KOPT-K1 (cell line): ENCODE measurements at regions not wholly inside any gene's neighbourhood (a gene's known extent, or its start where the extent isn't known, plus 50 kb on each side); places are given as distances from the start of the nearest gene placed in this dataset.

Source experiments
- H3K27ac ChIP-seq: fragments of 200-600 bp; sonication (generic); 2 replicates; pipeline ENCODE4 v1.5.1; 2016; ENCODE audit warnings: antibody characterized with exemption, mild to moderate bottlenecking, low read depth, low read length; ENCODE audit not compliant: poor library complexity, severe bottlenecking
- H3K36me3 ChIP-seq: fragments of 200-600 bp; sonication (generic); 2 replicates; pipeline ENCODE4 v1.5.1; 2017; ENCODE audit warnings: antibody characterized with exemption, mild to moderate bottlenecking, low read length, moderate library complexity; ENCODE audit not compliant: insufficient read depth
- H3K9me3 ChIP-seq: fragments of 200-600 bp; sonication (generic); 2 replicates; pipeline ENCODE4 v1.5.1; 2017; ENCODE audit warnings: antibody characterized with exemption, low read length, mild to moderate bottlenecking; ENCODE audit not compliant: insufficient read depth, poor library complexity, severe bottlenecking

DNA sequence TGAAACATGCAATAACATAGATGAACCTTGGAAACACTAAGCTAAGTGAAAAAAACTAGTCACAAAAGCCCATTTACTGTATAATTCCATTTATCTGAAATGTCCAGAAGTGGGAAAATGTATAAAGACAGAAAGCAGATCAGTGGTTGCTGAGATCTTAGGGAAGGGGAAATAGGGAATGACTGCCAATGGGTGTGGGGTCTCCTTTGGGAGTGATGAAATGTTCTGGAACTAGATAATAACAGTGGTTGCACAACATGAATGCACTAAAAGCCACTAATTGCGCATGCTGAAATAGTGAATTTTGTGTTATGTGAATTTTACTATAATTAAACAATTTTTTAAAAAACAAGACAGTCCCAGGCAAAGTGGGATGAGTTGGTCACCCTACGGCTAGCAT lies 472.8 kb downstream of the CCDC171 start:
- no peaks in the 10 kb centered on the region for H3K36me3 ChIP-seq
- no peak overlapping the region for H3K27ac ChIP-seq
- H3K9me3 ChIP-seq: no peaks in the 10 kb centered on the region

DNA sequence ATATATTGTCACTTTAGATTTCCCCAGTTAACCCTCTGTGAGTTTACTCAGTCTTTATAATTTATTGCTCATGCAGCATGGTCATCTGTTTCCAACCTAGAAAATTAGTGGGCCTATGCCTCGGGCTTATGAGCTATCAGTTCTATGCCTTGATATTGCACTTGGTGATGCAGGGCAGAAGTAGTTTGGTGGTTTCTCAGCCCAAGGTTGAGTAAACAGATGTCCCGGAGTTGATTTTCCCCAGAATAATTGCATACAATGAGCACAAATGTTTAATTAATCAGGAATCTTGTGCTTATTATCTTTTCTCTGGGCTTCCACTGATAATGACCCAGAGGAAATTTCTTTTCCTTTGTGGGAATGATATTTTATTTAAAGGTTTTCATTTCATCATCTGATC lies 474.0 kb downstream of the CCDC171 start:
- Histone ChIP-seq H3K9me3 (no peaks in the 10 kb centered on the region), H3K27ac (no peak overlapping the region), H3K36me3 (no peaks in the 10 kb centered on the region)

DNA sequence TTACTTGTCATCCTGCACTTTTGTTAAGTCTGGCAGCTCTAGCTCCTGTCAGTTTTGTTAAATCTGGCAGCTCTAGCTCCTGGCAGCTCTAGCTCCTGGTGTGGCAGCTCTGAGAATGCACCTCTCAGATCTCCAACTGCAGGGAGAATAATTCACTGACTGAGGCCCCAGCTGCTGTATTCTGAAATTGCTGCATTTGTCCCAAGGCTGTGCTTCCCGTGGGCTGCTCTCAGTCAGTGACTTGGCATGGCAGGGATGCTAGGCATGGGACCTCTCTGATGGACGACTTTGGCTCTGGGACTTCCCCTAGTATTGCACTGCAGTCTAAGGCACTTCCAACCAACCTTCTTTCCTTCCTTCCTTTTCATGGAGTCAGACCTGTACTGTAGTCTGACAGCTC lies 475.7 kb downstream of the CCDC171 start:
- H3K36me3 ChIP-seq: no peaks in the 10 kb centered on the region
- H3K27ac ChIP-seq: no peak overlapping the region
- no peaks in the 10 kb centered on the region for H3K9me3 ChIP-seq

DNA sequence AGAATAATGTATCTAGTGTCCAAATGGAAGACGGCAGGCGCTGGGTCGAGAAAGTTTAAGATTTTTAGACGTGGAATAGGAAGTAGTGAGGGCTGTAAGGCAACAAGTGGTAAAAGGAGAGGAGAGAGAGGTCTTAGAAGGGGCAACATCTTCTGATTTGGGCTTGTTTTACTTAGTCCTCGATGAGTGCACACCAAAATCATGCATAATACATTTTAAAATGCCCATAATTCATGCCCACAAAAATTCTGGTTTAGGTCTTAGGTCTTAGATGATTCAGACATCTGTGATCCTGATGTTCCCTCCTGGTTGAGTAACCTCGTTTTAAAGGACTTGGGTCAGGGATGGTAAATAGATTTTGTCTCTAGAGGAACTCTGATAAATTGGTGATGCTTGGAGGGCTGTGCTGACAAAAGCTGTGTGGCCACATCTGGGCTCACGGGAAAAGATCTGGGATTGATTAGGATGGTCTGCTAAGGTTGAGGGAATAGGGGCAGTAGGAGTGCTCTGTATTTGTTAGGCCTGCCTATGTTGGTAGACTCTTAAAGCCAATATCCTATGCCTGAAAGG lies 476.3 kb downstream of the CCDC171 start:
- H3K27ac ChIP-seq: no peak overlapping the region

DNA sequence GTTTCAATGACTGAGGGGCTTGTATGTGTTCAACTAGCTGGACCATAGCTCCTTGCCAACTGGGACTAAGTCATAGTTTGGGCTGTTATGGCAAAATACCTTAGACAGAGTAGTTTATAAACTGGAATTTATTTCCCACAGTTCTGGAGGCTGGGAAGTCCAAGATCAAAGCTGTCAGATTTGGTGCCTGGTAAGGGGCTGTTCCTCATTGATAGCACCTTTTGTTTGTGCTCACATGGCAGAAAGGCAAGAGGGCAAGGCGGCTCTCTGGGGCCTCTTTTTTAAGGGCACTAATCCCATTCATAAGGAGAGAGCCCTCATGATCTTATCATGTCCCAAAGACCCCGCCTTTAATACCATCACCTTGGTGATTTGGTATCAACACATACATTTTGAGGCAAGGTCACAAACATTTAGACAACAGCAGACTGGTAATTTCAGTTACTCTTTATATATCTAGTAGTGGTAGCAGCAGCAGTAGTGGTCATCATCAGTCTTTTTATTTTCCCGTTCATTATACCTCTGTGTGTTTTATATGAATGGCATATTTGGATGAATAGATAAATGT lies 477.0 kb downstream of the CCDC171 start:
- Histone ChIP-seq H3K9me3 (no peaks in the 10 kb centered on the region), H3K27ac (no peak overlapping the region), H3K36me3 (no peaks in the 10 kb centered on the region)

More for the DNA sequence above, 476.3 kb downstream of the CCDC171 start:
- no peaks in the 10 kb centered on the region for H3K9me3 ChIP-seq
- H3K36me3 ChIP-seq: no peaks in the 10 kb centered on the region

DNA sequence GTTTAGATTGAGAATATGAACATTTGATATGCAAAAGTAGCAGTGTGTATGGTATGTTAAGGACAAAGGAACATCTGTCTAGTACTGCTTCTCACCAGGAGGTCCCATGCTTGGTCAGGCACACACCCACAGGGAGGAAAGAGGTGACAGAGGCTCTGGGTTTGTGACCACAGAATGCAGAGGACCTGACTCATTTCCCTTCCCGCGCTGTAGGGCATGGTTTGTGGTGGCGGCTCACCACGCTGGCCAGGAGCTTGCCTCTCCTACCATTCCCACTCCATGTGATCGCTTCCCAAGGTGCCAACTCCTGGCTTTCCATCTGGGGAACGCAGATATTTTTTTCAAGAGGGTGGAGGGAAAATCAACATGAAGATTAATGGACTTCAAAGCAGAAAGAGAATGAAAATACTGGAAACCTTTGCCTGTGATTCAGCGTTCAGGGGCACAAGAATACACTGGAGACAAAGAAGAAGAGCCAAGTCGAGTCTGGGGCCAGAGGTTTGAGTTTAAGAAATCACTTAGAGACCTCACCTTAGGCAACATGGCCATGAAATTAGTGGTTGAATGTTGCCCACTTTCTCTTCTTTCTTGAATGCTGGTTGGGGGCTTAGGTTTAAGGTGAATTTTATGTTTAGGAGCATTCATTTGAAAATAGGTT lies 477.8 kb downstream of the CCDC171 start:
- Histone ChIP-seq H3K27ac (no peak overlapping the region), H3K36me3 (no peaks in the 10 kb centered on the region), H3K9me3 (no peaks in the 10 kb centered on the region)

GRCh38 chr9:16031486-16031885 lies 478.6 kb downstream of the CCDC171 start:
- H3K9me3 ChIP-seq: no peaks in the 10 kb centered on the region
- H3K36me3 ChIP-seq: no peaks in the 10 kb centered on the region
- no peak overlapping the region for H3K27ac ChIP-seq

GRCh38 chr9:16031971-16032370 lies 479.1 kb downstream of the CCDC171 start:
- H3K9me3 ChIP-seq: no peaks in the 10 kb centered on the region
- no peaks in the 10 kb centered on the region for H3K36me3 ChIP-seq
- H3K27ac ChIP-seq: no peak overlapping the region

DNA sequence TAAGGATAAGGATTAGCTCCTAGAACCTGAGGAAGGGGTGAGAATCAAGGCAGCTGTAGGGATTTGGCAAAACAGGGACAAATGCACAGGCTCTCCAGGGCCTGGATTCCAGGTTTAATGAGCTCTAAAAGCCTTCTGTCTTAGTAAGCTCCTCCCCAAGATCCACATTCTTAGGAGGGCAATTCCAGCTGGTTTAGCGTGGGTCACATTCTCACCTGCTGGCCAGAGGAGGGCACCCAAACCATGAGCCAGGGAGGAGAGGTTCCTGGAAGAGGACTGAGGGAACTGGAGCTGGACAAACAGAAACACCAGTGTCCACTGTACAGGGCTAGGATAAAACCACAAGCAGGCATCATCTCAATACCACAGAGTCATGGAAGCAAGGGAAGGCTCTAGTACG lies 480.0 kb downstream of the CCDC171 start:
- H3K36me3 ChIP-seq: no peaks in the 10 kb centered on the region
- H3K9me3 ChIP-seq: no peaks in the 10 kb centered on the region
- H3K27ac ChIP-seq: no peak overlapping the region

DNA sequence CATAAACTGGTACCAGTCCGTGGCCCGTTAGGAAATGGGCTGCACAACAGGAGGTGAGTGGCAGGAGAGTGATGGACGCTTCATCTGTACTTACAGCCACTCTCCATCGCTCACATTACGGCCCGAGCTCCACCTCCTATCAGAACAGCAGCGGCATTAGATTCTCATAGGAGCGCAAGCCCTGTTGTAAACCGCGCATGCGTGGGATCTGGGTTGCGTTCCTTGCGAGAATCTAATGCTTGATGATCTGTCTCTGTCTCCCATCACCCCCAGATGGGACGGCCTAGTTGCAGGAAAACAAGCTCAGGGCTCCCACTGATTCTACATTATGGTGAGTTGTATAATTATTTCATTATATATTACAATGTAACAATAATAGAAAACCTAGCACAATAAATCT lies 480.4 kb downstream of the CCDC171 start:
- Histone ChIP-seq H3K27ac (no peak overlapping the region), H3K9me3 (no peaks in the 10 kb centered on the region), H3K36me3 (no peaks in the 10 kb centered on the region)

DNA sequence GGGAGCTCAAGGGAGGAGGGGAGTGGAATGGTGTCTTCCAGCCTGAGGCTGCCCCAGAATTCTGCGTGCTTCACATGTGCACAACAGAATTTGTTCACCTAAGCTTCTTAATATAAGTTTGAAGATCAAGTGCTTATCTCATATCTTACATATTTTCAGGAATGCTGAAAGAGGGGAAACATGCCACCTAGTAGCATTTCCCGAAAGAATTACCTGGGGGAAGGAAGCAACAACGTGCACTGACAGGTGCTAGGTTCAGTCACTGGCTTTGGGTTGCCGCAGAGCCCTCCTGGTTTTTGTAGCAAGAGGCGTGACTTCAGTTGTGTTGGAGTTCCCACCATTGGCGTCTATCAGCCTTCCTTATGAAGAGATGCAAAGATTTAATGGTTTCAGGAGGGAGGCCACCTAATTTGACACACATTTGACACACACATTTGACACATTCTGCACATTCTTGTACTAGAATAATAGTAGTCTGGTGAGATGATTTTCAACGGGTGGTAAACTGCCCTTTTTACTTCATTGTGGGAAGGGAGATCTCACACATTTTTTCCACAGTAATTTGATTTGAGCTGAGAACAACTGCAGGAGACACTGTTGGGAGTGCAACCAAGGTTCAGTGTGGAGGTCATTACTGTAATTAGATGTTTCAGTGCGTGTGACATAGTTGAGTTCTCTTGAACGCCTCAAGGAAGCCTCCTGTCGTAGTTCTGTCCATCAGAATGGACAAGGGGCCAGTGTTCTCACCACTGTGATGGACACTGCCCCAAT lies 481.3 kb downstream of the CCDC171 start:
- Histone ChIP-seq H3K27ac (no peak overlapping the region), H3K9me3 (no peaks in the 10 kb centered on the region), H3K36me3 (no peaks in the 10 kb centered on the region)

DNA sequence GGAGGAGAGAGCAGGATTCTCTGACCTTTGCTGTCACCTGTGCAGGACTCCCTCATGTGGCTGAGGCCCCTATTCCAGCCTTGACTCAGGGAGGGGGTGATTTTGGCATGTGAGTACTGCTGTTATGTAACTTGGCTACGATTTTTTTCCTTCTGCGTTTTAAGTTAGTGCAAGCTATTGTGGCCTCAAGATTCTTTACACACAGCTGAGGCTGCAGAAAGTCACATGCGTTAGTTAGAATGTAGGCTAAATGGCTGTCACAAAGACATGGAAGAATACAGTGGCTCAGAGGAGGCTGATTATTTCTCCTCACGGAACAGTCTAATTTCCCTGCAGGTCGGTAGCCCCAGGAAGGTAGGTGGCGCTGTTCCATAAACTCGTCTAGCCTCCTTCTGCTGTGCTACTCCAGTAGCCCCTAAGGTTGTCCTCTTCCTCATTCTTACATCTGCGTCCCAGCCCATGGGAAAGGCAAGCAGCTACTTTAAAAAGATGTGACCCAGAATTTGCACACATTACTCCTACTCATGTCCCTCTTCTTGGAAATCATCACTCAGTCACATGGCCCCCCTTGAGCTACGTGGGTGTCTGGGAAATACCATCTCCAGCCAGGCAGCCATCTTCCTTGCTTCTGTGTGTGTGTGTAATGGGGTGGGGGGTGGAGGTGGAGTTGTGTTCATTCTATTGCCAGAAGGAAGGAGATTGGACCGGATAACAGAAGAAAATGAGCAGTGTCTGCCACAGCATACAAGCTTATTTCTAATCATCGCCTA lies 486.6 kb downstream of the CCDC171 start:
- H3K9me3 ChIP-seq: no peaks in the 10 kb centered on the region
- H3K36me3 ChIP-seq: no peaks in the 10 kb centered on the region
- H3K27ac ChIP-seq: no peak overlapping the region

GRCh38 chr9:16039988-16040761 lies 487.3 kb downstream of the CCDC171 start:
- Histone ChIP-seq H3K27ac (no peak overlapping the region), H3K36me3 (no peaks in the 10 kb centered on the region), H3K9me3 (no peaks in the 10 kb centered on the region)

DNA sequence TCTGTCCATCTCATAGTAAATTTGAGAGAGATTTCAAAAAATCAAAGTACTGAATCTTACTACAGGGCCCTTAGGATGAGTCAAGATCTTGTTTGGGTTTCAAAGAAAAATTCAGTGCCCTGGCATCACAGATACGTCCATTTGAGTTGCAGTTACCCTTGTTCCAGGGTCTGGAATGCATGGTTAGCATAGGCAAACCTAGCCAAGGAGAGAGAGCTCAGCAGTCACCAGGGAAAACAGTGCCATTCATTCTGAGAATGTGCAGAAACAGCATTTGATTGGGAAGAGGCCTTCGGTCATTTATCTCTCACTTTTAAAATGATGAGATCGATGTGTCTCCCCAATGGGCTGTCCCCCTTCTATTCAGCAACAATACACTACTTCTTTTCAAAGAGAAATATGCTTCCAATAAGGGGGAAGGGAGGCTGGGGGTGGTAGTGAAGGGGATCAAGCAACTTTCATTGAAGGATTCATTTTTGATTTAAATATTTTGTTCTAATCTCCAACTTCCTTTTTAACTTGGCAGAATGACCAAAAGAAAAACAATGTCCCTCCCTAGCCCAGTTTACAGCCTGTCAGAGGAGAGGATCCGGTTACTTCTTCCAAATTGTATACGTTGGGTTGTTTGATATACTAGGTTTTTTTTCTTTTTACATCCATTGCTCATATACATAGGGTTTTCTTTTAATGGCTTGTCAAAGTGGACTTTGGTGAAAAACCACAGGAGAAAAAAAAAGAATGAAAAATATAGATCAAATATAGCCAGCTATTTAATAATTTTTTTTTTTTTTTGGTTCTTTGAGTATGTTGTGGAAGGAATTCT lies 491.1 kb downstream of the CCDC171 start:
- no peak overlapping the region for H3K27ac ChIP-seq
- H3K36me3 ChIP-seq: no peaks in the 10 kb centered on the region
- H3K9me3 ChIP-seq: no peaks in the 10 kb centered on the region
